ENCODE measurements at regions not wholly inside any gene's neighbourhood (a gene's known extent, or its start where the extent isn't known, plus 50 kb on each side); places are given as distances from the start of the nearest gene placed in this dataset.

GRCh38 chr3:1534252-1534651, 441.4 kb downstream of the CNTN6 start:
- H3K27ac ChIP-seq (ENCODE audit: insufficient read depth, low read depth, low read length, poor library complexity, severe bottlenecking), result no peak overlapping the region
- H3K27me3 ChIP-seq (ENCODE audit: control insufficient read depth, insufficient read depth, low read length, poor library complexity, severe bottlenecking), result no peaks in the 10 kb centered on the region
- no peaks in the 10 kb centered on the region for H3K4me1 ChIP-seq (ENCODE audit: control insufficient read depth, insufficient read depth, low read length)
- no peaks in the 10 kb centered on the region for H3K9me3 ChIP-seq (ENCODE audit: control insufficient read depth, low read length)
- no peak overlapping the region for H3K4me3 ChIP-seq (ENCODE audit: insufficient read depth, low read depth, low read length)
- H3K36me3 ChIP-seq (ENCODE audit: control insufficient read depth, insufficient read depth, low read length), result no peaks in the 10 kb centered on the region
- 86 to 93% methylated on average over 3 of the region's 3 CpGs for WGBS, 2 experiments

- no peak overlapping the region for H3K27ac ChIP-seq (ENCODE audit: insufficient read depth, low read depth, low read length, poor library complexity, severe bottlenecking)
- 76 to 87% methylated on average over 1 of the region's 1 CpG for WGBS, 2 experiments
- H3K4me3 ChIP-seq (ENCODE audit: insufficient read depth, low read depth, low read length), result no peak overlapping the region
- no peaks in the 10 kb centered on the region for H3K4me1 ChIP-seq (ENCODE audit: control insufficient read depth, insufficient read depth, low read length)
- no peaks in the 10 kb centered on the region for H3K9me3 ChIP-seq (ENCODE audit: control insufficient read depth, low read length)
- no peaks in the 10 kb centered on the region for H3K36me3 ChIP-seq (ENCODE audit: control insufficient read depth, insufficient read depth, low read length)
- H3K27me3 ChIP-seq (ENCODE audit: control insufficient read depth, insufficient read depth, low read length, poor library complexity, severe bottlenecking), result no peaks in the 10 kb centered on the region
Measured at GRCh38 chr3:1535361-1535760, 442.5 kb downstream of the CNTN6 start.

DNA sequence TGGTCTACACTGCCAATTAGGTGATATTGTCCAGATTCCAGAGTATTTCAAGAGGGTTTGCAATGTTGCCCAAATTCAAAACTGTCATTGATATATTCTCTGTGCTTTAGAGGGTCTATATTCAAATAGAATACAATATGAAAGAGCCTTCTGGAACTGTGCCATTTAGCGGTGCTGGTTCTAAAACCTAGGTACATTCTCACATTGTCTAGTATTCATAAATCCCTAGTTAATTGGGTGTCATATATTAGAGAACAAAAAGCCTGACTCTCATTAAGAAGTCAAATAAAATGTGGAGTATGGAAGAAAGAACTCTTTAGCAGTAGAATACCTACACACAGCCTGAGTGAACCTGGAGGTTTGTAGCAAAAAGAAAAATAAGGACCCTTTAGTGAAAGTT, 447.9 kb downstream of the CNTN6 start:
- no peak overlapping the region for H3K27ac ChIP-seq (ENCODE audit: insufficient read depth, low read depth, low read length, poor library complexity, severe bottlenecking)
- no peaks in the 10 kb centered on the region for H3K36me3 ChIP-seq (ENCODE audit: control insufficient read depth, insufficient read depth, low read length)
- no peaks in the 10 kb centered on the region for H3K4me1 ChIP-seq (ENCODE audit: control insufficient read depth, insufficient read depth, low read length)
- 100% methylated on average over 1 of the region's 1 CpG; no CpG with 5 or more reads in 1 of the 2 experiments for WGBS, 2 experiments
- H3K27me3 ChIP-seq (ENCODE audit: control insufficient read depth, insufficient read depth, low read length, poor library complexity, severe bottlenecking), result no peaks in the 10 kb centered on the region
- no peak overlapping the region for H3K4me3 ChIP-seq (ENCODE audit: insufficient read depth, low read depth, low read length)
- no peaks in the 10 kb centered on the region for H3K9me3 ChIP-seq (ENCODE audit: control insufficient read depth, low read length)

- H3K27ac ChIP-seq (ENCODE audit: insufficient read depth, low read depth, low read length, poor library complexity, severe bottlenecking), result no peak overlapping the region
- no peak overlapping the region for H3K4me3 ChIP-seq (ENCODE audit: insufficient read depth, low read depth, low read length)
- 79 to 82% methylated on average over 2 of the region's 2 CpGs for WGBS, 2 experiments
- H3K9me3 ChIP-seq (ENCODE audit: control insufficient read depth, low read length), result no peaks in the 10 kb centered on the region
- H3K36me3 ChIP-seq (ENCODE audit: control insufficient read depth, insufficient read depth, low read length), result no peaks in the 10 kb centered on the region
- no peaks in the 10 kb centered on the region for H3K4me1 ChIP-seq (ENCODE audit: control insufficient read depth, insufficient read depth, low read length)
- no peaks in the 10 kb centered on the region for H3K27me3 ChIP-seq (ENCODE audit: control insufficient read depth, insufficient read depth, low read length, poor library complexity, severe bottlenecking)
Measured at GRCh38 chr3:1551741-1552140, 458.9 kb downstream of the CNTN6 start.

- H3K4me3 ChIP-seq (ENCODE audit: insufficient read depth, low read depth, low read length), result no peak overlapping the region
- 75 to 100% methylated on average over 1 of the region's 1 CpG for WGBS, 2 experiments
- H3K9me3 ChIP-seq (ENCODE audit: control insufficient read depth, low read length), result no peaks in the 10 kb centered on the region
- H3K27me3 ChIP-seq (ENCODE audit: control insufficient read depth, insufficient read depth, low read length, poor library complexity, severe bottlenecking), result no peaks in the 10 kb centered on the region
- no peaks in the 10 kb centered on the region for H3K36me3 ChIP-seq (ENCODE audit: control insufficient read depth, insufficient read depth, low read length)
- H3K27ac ChIP-seq (ENCODE audit: insufficient read depth, low read depth, low read length, poor library complexity, severe bottlenecking), result no peak overlapping the region
- H3K4me1 ChIP-seq (ENCODE audit: control insufficient read depth, insufficient read depth, low read length), result no peaks in the 10 kb centered on the region
Measured at GRCh38 chr3:1552831-1553230, 460.0 kb downstream of the CNTN6 start.

- Histone ChIP-seq H3K36me3 (ENCODE audit: control insufficient read depth, insufficient read depth, low read length) (no peaks in the 10 kb centered on the region), H3K27ac (ENCODE audit: insufficient read depth, low read depth, low read length, poor library complexity, severe bottlenecking) (no peak overlapping the region), H3K9me3 (ENCODE audit: control insufficient read depth, low read length) (no peaks in the 10 kb centered on the region), H3K4me3 (ENCODE audit: insufficient read depth, low read depth, low read length) (no peak overlapping the region), H3K27me3 (ENCODE audit: control insufficient read depth, insufficient read depth, low read length, poor library complexity, severe bottlenecking) (no peaks in the 10 kb centered on the region), H3K4me1 (ENCODE audit: control insufficient read depth, insufficient read depth, low read length) (no peaks in the 10 kb centered on the region)
- WGBS, 2 experiments, result 93 to 97% methylated on average over 2 to 3 of the region's 3 CpGs
Measured at GRCh38 chr3:1561427-1561826, 468.6 kb downstream of the CNTN6 start.

DNA sequence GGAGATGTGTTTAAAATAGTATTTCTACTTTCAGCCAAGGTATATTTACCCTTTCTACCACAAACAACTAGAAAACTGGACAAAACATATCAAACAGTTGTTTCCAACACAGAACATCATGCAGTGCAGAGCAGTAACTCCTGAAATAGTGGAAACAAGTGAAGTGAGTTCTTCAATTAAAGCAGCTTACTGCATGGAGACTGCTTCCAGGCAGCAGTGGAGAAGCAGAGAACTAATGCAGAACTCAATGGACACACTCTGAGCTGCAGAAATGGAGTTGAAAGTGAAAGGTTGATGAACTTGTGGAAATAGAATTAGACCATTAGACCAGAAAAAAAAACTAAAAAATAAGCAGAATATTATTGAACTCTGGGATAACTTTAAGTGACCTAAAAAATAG, 478.9 kb downstream of the CNTN6 start:
- Histone ChIP-seq H3K4me1 (ENCODE audit: control insufficient read depth, insufficient read depth, low read length) (no peaks in the 10 kb centered on the region), H3K36me3 (ENCODE audit: control insufficient read depth, insufficient read depth, low read length) (no peaks in the 10 kb centered on the region), H3K4me3 (ENCODE audit: insufficient read depth, low read depth, low read length) (no peak overlapping the region), H3K9me3 (ENCODE audit: control insufficient read depth, low read length) (no peaks in the 10 kb centered on the region), H3K27me3 (ENCODE audit: control insufficient read depth, insufficient read depth, low read length, poor library complexity, severe bottlenecking) (no peaks in the 10 kb centered on the region), H3K27ac (ENCODE audit: insufficient read depth, low read depth, low read length, poor library complexity, severe bottlenecking) (no peak overlapping the region)

DNA sequence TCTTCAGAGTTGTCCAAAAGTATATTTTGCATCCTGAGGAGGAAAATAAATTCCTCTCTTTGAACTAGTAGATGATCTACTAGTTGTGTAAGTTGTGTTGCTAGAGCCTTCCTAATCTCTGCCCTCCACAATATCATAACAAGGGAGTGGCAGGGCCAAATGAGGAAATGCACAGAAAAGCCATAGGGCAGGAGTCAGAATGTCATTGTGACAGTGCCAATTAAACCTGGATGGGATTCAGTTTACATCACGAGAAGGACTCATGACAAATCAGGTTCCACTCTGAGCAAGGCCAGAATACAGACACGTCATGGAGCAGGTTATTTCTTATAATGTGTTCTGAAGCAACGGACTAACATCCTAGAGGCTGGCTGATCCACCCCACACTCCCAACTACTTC, 483.2 kb downstream of the CNTN6 start:
- Histone ChIP-seq H3K4me3 (ENCODE audit: insufficient read depth, low read depth, low read length) (no peak overlapping the region), H3K27ac (ENCODE audit: insufficient read depth, low read depth, low read length, poor library complexity, severe bottlenecking) (no peak overlapping the region), H3K36me3 (ENCODE audit: control insufficient read depth, insufficient read depth, low read length) (no peaks in the 10 kb centered on the region), H3K9me3 (ENCODE audit: control insufficient read depth, low read length) (no peaks in the 10 kb centered on the region), H3K27me3 (ENCODE audit: control insufficient read depth, insufficient read depth, low read length, poor library complexity, severe bottlenecking) (no peaks in the 10 kb centered on the region), H3K4me1 (ENCODE audit: control insufficient read depth, insufficient read depth, low read length) (no peaks in the 10 kb centered on the region)
- 86% methylated on average over 3 of the region's 3 CpGs for WGBS, 2 experiments

DNA sequence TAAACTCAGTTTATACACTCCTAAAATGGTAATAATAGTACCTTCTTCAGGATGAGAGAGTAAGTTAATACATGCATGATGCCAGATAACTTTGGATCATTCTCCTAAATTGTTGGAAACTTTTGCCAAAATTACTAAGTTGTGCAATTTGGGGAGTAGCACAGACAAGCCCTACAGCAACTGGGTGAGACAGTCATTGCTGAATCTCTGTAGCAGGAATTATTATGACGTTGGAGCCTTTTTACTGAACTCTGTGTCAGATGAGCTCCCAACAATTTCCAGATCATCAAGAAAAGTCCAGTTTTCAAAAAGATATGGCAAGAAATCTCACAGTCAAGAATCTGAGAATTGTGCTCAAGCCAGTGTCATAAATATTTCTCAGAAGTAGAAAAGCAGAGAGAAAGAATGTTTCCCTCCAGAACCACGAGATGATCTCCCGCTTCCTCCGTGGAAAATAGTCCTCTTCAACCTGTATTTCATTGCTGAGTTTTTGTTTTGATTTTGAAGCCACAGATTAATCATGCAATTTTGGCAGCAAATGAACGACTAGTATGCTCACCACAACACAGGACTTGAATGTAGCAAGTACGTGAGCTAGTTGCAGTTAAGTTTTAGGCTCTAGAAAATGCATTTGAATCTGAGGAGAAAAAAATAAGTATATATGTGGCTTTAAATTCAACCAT, 485.4 kb downstream of the CNTN6 start:
- H3K4me1 ChIP-seq (ENCODE audit: control insufficient read depth, insufficient read depth, low read length), result no peaks in the 10 kb centered on the region
- H3K4me3 ChIP-seq (ENCODE audit: insufficient read depth, low read depth, low read length), result no peak overlapping the region
- WGBS, 2 experiments, result 89% methylated on average over 6 of the region's 6 CpGs
- no peaks in the 10 kb centered on the region for H3K27me3 ChIP-seq (ENCODE audit: control insufficient read depth, insufficient read depth, low read length, poor library complexity, severe bottlenecking)
- no peaks in the 10 kb centered on the region for H3K36me3 ChIP-seq (ENCODE audit: control insufficient read depth, insufficient read depth, low read length)
- H3K9me3 ChIP-seq (ENCODE audit: control insufficient read depth, low read length), result no peaks in the 10 kb centered on the region
- no peak overlapping the region for H3K27ac ChIP-seq (ENCODE audit: insufficient read depth, low read depth, low read length, poor library complexity, severe bottlenecking)

DNA sequence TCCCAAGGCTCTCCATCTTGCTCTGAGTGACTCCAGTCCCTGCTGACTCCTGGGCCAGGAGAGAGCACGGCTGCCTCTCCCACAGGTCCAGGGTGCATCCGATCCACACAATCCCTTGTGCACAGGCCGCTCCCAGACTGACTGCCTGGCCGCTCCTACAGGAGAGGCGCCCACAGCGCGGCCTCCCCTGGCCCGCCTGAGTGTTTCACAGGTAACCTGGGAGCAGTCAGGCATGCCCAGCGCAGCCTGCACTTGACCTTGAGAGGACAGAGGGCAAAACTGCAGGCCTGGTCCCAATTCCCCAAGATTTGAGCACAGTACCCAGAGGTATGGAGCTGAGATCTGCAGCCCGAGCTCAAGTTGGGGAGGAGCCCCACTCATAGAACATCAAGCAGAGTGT, 490.2 kb downstream of the CNTN6 start:
- H3K36me3 ChIP-seq (ENCODE audit: control insufficient read depth, insufficient read depth, low read length), result no peaks in the 10 kb centered on the region
- 92 to 93% methylated on average over 10 of the region's 10 CpGs for WGBS, 2 experiments
- no peaks in the 10 kb centered on the region for H3K4me1 ChIP-seq (ENCODE audit: control insufficient read depth, insufficient read depth, low read length)
- no peak overlapping the region for H3K27ac ChIP-seq (ENCODE audit: insufficient read depth, low read depth, low read length, poor library complexity, severe bottlenecking)
- no peaks in the 10 kb centered on the region for H3K27me3 ChIP-seq (ENCODE audit: control insufficient read depth, insufficient read depth, low read length, poor library complexity, severe bottlenecking)
- no peak overlapping the region for H3K4me3 ChIP-seq (ENCODE audit: insufficient read depth, low read depth, low read length)
- no peaks in the 10 kb centered on the region for H3K9me3 ChIP-seq (ENCODE audit: control insufficient read depth, low read length)

DNA sequence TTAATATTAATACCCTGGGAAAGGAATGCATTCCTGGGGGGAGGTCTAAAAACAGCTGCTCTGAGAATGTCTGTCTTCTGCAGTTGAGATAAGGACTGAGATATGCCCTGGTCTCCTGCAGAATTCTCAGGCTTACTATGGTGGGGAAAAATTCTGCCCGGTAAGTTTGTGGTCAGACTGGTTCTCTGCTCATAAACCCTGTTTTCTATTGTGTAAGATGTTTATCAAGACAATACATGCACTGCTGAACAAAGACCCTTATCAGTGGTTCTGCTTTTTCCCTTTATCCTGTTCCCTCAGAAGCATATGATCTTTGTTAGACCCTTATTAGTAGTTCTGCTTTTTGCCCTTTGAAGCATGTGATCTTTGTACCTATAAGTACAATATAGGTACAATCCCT, 494.6 kb downstream of the CNTN6 start:
- no peak overlapping the region for H3K27ac ChIP-seq (ENCODE audit: insufficient read depth, low read depth, low read length, poor library complexity, severe bottlenecking)
- WGBS, 2 experiments, result 75 to 86% methylated on average over 1 of the region's 1 CpG
- H3K9me3 ChIP-seq (ENCODE audit: control insufficient read depth, low read length), result no peaks in the 10 kb centered on the region
- no peaks in the 10 kb centered on the region for H3K4me1 ChIP-seq (ENCODE audit: control insufficient read depth, insufficient read depth, low read length)
- no peak overlapping the region for H3K4me3 ChIP-seq (ENCODE audit: insufficient read depth, low read depth, low read length)
- no peaks in the 10 kb centered on the region for H3K36me3 ChIP-seq (ENCODE audit: control insufficient read depth, insufficient read depth, low read length)
- no peaks in the 10 kb centered on the region for H3K27me3 ChIP-seq (ENCODE audit: control insufficient read depth, insufficient read depth, low read length, poor library complexity, severe bottlenecking)

Measured in ectodermal cell (in vitro differentiated cells).